ENCODE measurements at regions not wholly inside any gene's neighbourhood (a gene's known extent, or its start where the extent isn't known, plus 50 kb on each side); places are given as distances from the start of the nearest gene placed in this dataset.

DNA sequence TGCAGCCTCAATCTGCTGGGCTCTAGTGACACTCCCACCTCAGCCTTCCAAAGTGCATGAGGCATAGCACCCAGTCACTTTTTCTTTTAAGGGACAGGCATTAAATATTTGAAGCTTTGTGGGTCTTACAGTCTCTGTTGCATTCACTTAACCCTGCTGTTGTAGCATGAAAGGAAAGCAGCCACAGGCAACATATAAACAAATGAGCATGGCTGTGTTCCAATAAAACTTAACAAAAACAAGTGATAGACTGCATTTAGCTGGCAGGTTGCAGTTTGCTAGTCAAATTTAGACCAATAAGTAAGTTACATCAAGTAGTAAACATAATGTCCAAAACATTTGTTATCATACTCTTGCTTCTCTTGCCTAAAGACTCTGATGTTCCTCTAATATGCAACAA lies 297.3 kb upstream of the MMADHC start:
- TF ChIP-seq, protein P1, sequence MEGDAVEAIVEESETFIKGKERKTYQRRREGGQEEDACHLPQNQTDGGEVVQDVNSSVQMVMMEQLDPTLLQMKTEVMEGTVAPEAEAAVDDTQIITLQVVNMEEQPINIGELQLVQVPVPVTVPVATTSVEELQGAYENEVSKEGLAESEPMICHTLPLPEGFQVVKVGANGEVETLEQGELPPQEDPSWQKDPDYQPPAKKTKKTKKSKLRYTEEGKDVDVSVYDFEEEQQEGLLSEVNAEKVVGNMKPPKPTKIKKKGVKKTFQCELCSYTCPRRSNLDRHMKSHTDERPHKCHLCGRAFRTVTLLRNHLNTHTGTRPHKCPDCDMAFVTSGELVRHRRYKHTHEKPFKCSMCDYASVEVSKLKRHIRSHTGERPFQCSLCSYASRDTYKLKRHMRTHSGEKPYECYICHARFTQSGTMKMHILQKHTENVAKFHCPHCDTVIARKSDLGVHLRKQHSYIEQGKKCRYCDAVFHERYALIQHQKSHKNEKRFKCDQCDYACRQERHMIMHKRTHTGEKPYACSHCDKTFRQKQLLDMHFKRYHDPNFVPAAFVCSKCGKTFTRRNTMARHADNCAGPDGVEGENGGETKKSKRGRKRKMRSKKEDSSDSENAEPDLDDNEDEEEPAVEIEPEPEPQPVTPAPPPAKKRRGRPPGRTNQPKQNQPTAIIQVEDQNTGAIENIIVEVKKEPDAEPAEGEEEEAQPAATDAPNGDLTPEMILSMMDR (conservative IDR thresholded peaks at IDR 0.05; ENCODE audit: low read depth, low read length), result no peak
- TF ChIP-seq EZH2phosphoT487 (IDR thresholded peaks at IDR 0.05; ENCODE audit: borderline replicate concordance, low read length), result no peak

Measured in PC-3 (cell line).